CD14-positive monocyte (primary cell): ENCODE measurements at regions not wholly inside any gene's neighbourhood (a gene's known extent, or its start where the extent isn't known, plus 50 kb on each side); places are given as distances from the start of the nearest gene placed in this dataset.

Experiments used
- DNase-seq, 3 donors: peaks; one replicate each; pipeline ENCODE4 v3.0.0-alpha.2; 2011 to 2022
- H2AFZ ChIP-seq: 2 replicates; pipeline ENCODE4 v1.6.0; 2012; ENCODE audit warnings: mild to moderate bottlenecking, low read depth, low read length, inconsistent platforms; ENCODE audit not compliant: insufficient read depth, poor library complexity, severe bottlenecking
- H3K27ac ChIP-seq, 2 donors: 1 replicate in 1 of 2; 2 replicates in 1 of 2; pipeline ENCODE4 v1.5.1; 2012 to 2013; ENCODE audit warnings: low read length in 2 of 2, control low read depth in 1 of 2, inconsistent platforms in 1 of 2, low read depth in 1 of 2, mild to moderate bottlenecking in 1 of 2
- H3K27me3 ChIP-seq, 2 donors: one replicate each; pipeline versions ENCODE4 v1.6.0 to v1.6.1; 2011 to 2013; ENCODE audit warnings: low read length in 2 of 2; ENCODE audit not compliant: control insufficient read depth in 2 of 2, insufficient read depth in 2 of 2
- H3K36me3 ChIP-seq, 2 donors: replicated peaks in 1 of 2; 1 replicate in 1 of 2; 2 replicates in 1 of 2; pipeline versions ENCODE4 v1.5.1 to v1.6.1; 2012 to 2013; ENCODE audit warnings: low read length in 2 of 2, control low read depth in 1 of 2, inconsistent platforms in 1 of 2, mild to moderate bottlenecking in 1 of 2; ENCODE audit not compliant: insufficient read depth in 2 of 2, control insufficient read depth in 1 of 2
- H3K4me1 ChIP-seq, 2 donors: 1 replicate in 1 of 2; 2 replicates in 1 of 2; pipeline versions ENCODE4 v1.5.1 to v1.6.1; 2012 to 2013; ENCODE audit warnings: low read length in 2 of 2, control low read depth in 1 of 2, inconsistent platforms in 1 of 2, mild to moderate bottlenecking in 1 of 2, moderate library complexity in 1 of 2; ENCODE audit not compliant: insufficient read depth in 2 of 2, control insufficient read depth in 1 of 2
- H3K4me2 ChIP-seq: replicated peaks from 2 replicates; pipeline ENCODE3; 2012; ENCODE audit warnings: low read length, moderate library complexity, mild to moderate bottlenecking; ENCODE audit not compliant: poor library complexity, severe bottlenecking; ENCODE audit errors: extremely low read depth
- H3K4me3 ChIP-seq, 3 experiments: fragments of 200-600 bp in 1 of 3; sonication (generic) in 1 of 3; replicated peaks in 1 of 3; 1 replicate in 2 of 3; 2 replicates in 1 of 3; pipeline ENCODE4 v1.5.1; 2011 to 2013; ENCODE audit warnings: low read length in 3 of 3, mild to moderate bottlenecking in 3 of 3, control low read depth in 2 of 3, low read depth in 2 of 3, inconsistent platforms in 1 of 3, moderate library complexity in 1 of 3
- H3K79me2 ChIP-seq: 2 replicates; pipeline ENCODE4 v1.6.0; 2012; ENCODE audit warnings: mild to moderate bottlenecking, control low read depth, inconsistent platforms, low read length, moderate library complexity; ENCODE audit not compliant: insufficient read depth
- H3K9ac ChIP-seq: 2 replicates; pipeline ENCODE4 v1.6.0; 2017; ENCODE audit warnings: low read length, mild to moderate bottlenecking; ENCODE audit not compliant: insufficient read depth, poor library complexity, severe bottlenecking
- H3K9me3 ChIP-seq, 2 donors: replicated peaks in 1 of 2; 1 replicate in 1 of 2; 2 replicates in 1 of 2; pipeline versions ENCODE4 v1.5.1 to v1.6.1; 2012 to 2013; ENCODE audit warnings: low read length in 2 of 2, control low read depth in 1 of 2; ENCODE audit not compliant: control insufficient read depth in 1 of 2, insufficient read depth in 1 of 2
- H4K20me1 ChIP-seq: 2 replicates; pipeline ENCODE4 v1.6.0; 2012; ENCODE audit warnings: mild to moderate bottlenecking, low read length, control low read depth, moderate library complexity; ENCODE audit not compliant: insufficient read depth
- H3K27ac Mint-ChIP-seq, 7 donors: one replicate each; pipeline ENCODE4 v1.8.0; 2020; ENCODE audit warnings: mild to moderate bottlenecking in 7 of 7, mixed read lengths in 7 of 7, moderate library complexity in 6 of 7, inconsistent platforms in 2 of 7
- H3K27me3 Mint-ChIP-seq, 3 donors: one replicate each; pipeline ENCODE4 v1.8.0; 2021 to 2022; ENCODE audit warnings: low read depth in 3 of 3, mild to moderate bottlenecking in 3 of 3, mixed read lengths in 3 of 3, moderate library complexity in 3 of 3, inconsistent platforms in 1 of 3
- H3K36me3 Mint-ChIP-seq, 2 donors: one replicate each; pipeline ENCODE4 v1.8.0; 2020; ENCODE audit warnings: mixed read lengths in 2 of 2, inconsistent platforms in 1 of 2, mild to moderate bottlenecking in 1 of 2
- H3K4me1 Mint-ChIP-seq: one replicate; pipeline ENCODE4 v1.8.0; 2020; ENCODE audit warnings: mild to moderate bottlenecking, mixed read lengths
- H3K4me3 Mint-ChIP-seq, 2 donors: one replicate each; pipeline ENCODE4 v1.8.0; 2020; ENCODE audit warnings: mild to moderate bottlenecking in 2 of 2, mixed read lengths in 2 of 2, moderate library complexity in 1 of 2
- H3K9me3 Mint-ChIP-seq, 7 donors: one replicate each; pipeline ENCODE4 v1.8.0; 2020 to 2022; ENCODE audit warnings: mixed read lengths in 7 of 7, mild to moderate bottlenecking in 6 of 7, moderate library complexity in 6 of 7, inconsistent platforms in 2 of 7
- CTCF ChIP-seq: fragments of 200-600 bp; IDR thresholded peaks from one replicate; pipeline ENCODE4 v1.8.0; 2022; ENCODE audit warnings: antibody characterized with exemption, mild to moderate bottlenecking
- WGBS: methylation state at CpG from one replicate; pipeline ENCODE4 v1.1.5; 2013; ENCODE audit warnings: missing lambda C conversion rate; ENCODE audit not compliant: insufficient coverage; 5-methylcytosine and 5-hydroxymethylcytosine counted together
- intact Hi-C, 2 donors: fragments of 100-400 bp; cut with micrococcal nuclease; formaldehyde crosslinking; loops; one replicate each; pipeline versions ENCODE4 v1.15.0 to v1.15.1; 2023

- Histone ChIP-seq H4K20me1 (no peaks in the 10 kb centered on the region), H3K79me2 (no peaks in the 10 kb centered on the region), H3K9ac (no peak overlapping the region), H3K4me2 (no peak overlapping the region), H3K27me3 (no peaks in the 10 kb centered on the region), H3K27ac (no peak overlapping the region), H3K36me3 (no peaks in the 10 kb centered on the region), H3K4me1 (peaks cover 0 to 4% of the 10 kb centered on the region in 2 donors), H2AFZ (no peak overlapping the region), H3K4me3 (no peak overlapping the region), H3K9me3 (peaks cover 0 to 4% of the 10 kb centered on the region in 2 donors)
- Mint-ChIP-seq H3K27ac (no peak overlapping the region), H3K9me3 (peaks cover 0 to 12% (median 9%) of the 10 kb centered on the region in 7 donors), H3K36me3 (no peaks in the 10 kb centered on the region), H3K27me3 (peaks cover 0 to 3% (median 2%) of the 10 kb centered on the region in 3 donors), H3K4me1 (peaks cover 4% of the 10 kb centered on the region), H3K4me3 (no peak overlapping the region)
- WGBS, result 85% methylated on average over 2 of the region's 6 CpGs
- no peak for DNase-seq
- intact Hi-C loops, result no loop called here
- TF ChIP-seq CTCF, result no peak
Observed at GRCh38 chr5:82384034-82384750, 106.0 kb upstream of the RPS23 start.

GRCh38 chr5:82381591-82381990, 103.4 kb upstream of the RPS23 start:
- intact Hi-C loops, result no loop called here
- Histone ChIP-seq H3K79me2 (no peaks in the 10 kb centered on the region), H3K27me3 (no peaks in the 10 kb centered on the region), H2AFZ (no peak overlapping the region), H4K20me1 (no peaks in the 10 kb centered on the region), H3K9ac (no peak overlapping the region), H3K4me1 (no peaks in the 10 kb centered on the region), H3K36me3 (no peaks in the 10 kb centered on the region), H3K9me3 (peaks cover 0 to 4% of the 10 kb centered on the region in 2 donors), H3K4me3 (no peak overlapping the region), H3K27ac (no peak overlapping the region), H3K4me2 (no peak overlapping the region)
- WGBS, result no CpG with 5 or more reads among the region's 1 CpG
- H3K4me3 Mint-ChIP-seq, result no peak overlapping the region
- H3K27ac Mint-ChIP-seq, result no peak overlapping the region
- no peaks in the 10 kb centered on the region for H3K4me1 Mint-ChIP-seq
- H3K36me3 Mint-ChIP-seq, result no peaks in the 10 kb centered on the region
- peaks cover 0 to 5% (median 0%) of the 10 kb centered on the region in 3 donors for H3K27me3 Mint-ChIP-seq
- peaks cover 2 to 11% (median 5%) of the 10 kb centered on the region in 7 donors for H3K9me3 Mint-ChIP-seq
- no peak for DNase-seq
- TF ChIP-seq CTCF, result no peak
